NT2/D1 (cell line): ENCODE measurements at regions not wholly inside any gene's neighbourhood (a gene's known extent, or its start where the extent isn't known, plus 50 kb on each side); places are given as distances from the start of the nearest gene placed in this dataset.

Experiments
- DNase-seq: peaks from one replicate; pipeline ENCODE4 v3.0.0-alpha.2; 2011; ENCODE audit warnings: low read depth, low spot score
- H3K27me3 ChIP-seq: 2 replicates; pipeline ENCODE4 v1.6.0; 2011; ENCODE audit warnings: mild to moderate bottlenecking; ENCODE audit not compliant: insufficient read length, insufficient read depth
- H3K36me3 ChIP-seq: 2 replicates; pipeline ENCODE4 v1.6.1; 2011; ENCODE audit warnings: mild to moderate bottlenecking, low read length, mixed read lengths; ENCODE audit not compliant: insufficient read depth, insufficient read length
- H3K4me1 ChIP-seq: 2 replicates; pipeline ENCODE4 v1.5.1; 2011; ENCODE audit not compliant: insufficient read depth, insufficient read length
- H3K4me3 ChIP-seq: 2 replicates; pipeline ENCODE4 v1.5.1; 2011; ENCODE audit warnings: low read depth; ENCODE audit not compliant: insufficient read length
- H3K9ac ChIP-seq: 2 replicates; pipeline ENCODE4 v1.6.0; 2011; ENCODE audit warnings: low read depth; ENCODE audit not compliant: insufficient read length
- H3K9me3 ChIP-seq: 2 replicates; pipeline ENCODE4 v1.5.1; 2011; ENCODE audit warnings: mild to moderate bottlenecking, low read length; ENCODE audit not compliant: insufficient read depth
- SUZ12 ChIP-seq: IDR thresholded peaks from 2 replicates; pipeline ENCODE4 v1.6.1; 2011; ENCODE audit not compliant: insufficient read length, insufficient read depth; ENCODE audit errors: extremely low read depth
- YY1 ChIP-seq: IDR thresholded peaks from 2 replicates; pipeline ENCODE4 v1.6.1; 2011; ENCODE audit not compliant: insufficient read length, insufficient read depth
- ZNF274 ChIP-seq: IDR thresholded peaks from 2 replicates; pipeline ENCODE4 v1.6.1; 2011; ENCODE audit warnings: mild to moderate bottlenecking, low read depth, low read length

DNA sequence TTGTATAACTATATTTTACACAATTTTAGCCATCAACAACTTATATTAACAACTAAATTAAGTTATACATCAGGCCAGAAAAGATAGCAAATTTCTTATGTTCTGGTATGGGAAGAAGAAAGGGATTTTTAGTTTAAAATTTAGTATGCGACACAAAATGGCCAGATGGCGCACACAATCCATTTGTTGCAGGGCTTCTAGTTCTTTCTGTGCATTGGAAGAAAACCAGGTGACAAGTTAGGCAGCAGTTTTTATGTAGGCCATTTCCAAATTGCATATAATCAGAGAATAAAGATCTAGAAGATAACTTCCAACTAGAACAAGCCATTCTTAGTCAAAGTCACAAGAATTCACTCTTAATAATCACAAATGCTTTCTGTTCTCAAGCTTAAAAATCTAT, 230.1 kb upstream of the ZNF717 start:
- Histone ChIP-seq H3K4me3 (no peak overlapping the region), H3K27me3 (no peaks in the 10 kb centered on the region), H3K4me1 (no peaks in the 10 kb centered on the region), H3K9me3 (no peaks in the 10 kb centered on the region), H3K9ac (no peak overlapping the region), H3K36me3 (no peaks in the 10 kb centered on the region)
- DNase-seq = no peak
- TF ChIP-seq YY1 (no peak), SUZ12 (no peak), ZNF274 (no peak)

DNA sequence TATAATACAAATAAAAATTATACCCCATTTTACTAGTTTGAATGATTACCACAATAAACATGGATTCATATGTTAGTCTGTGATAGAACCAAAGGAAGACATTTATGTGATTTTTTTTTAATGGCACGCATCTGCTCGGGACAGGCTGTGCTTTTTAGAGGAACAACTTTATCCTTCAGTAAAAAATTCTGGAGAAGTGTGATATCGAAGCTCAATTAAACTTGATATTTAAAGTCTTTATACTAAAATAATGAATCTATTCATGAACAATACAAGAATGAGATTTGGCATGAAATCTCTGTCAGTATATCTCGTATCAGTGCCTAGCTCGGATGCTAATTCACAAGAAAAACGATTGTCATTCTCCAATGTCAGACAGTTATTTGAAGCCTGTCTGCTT, 230.8 kb upstream of the ZNF717 start:
- TF ChIP-seq YY1 (no peak), SUZ12 (no peak), ZNF274 (no peak)

DNA sequence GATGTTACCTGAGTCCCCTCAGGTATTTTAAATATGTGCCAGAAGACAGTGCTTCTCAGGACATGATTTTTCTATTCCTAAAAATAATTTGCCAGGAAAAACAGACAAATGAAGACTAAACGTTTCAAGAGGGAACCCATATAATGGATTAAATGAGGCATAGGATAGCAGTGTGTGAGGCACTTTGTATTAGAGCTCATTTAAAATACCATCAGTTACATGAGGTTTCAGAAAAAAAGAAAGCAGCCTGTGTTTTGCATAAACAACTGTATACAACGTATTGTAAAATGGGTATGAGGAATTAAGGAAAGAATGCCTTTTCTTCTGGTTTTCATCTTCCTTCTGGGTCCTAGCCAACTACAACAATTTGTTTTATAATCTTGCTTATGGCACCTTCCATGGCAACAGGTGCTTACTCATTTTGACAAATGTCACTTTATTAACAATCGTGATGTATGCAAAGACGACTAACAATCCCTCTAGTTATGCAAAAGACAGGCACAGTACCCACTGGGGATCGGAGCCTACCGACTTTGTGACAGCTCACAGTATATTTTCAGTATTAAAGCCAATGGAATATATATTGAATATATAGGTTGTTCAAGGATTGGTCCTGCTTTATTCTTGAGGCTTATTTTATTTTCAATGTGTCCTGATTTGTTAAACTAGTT, 231.6 kb upstream of the ZNF717 start:
- Histone ChIP-seq H3K4me1 (no peaks in the 10 kb centered on the region), H3K4me3 (no peak overlapping the region), H3K9ac (no peak overlapping the region), H3K9me3 (no peaks in the 10 kb centered on the region), H3K36me3 (no peaks in the 10 kb centered on the region), H3K27me3 (no peaks in the 10 kb centered on the region)
- TF ChIP-seq SUZ12 (no peak), ZNF274 (no peak)
- no peak for DNase-seq

More for the DNA sequence above, 230.8 kb upstream of the ZNF717 start:
- H3K27me3 ChIP-seq = no peaks in the 10 kb centered on the region
- no peak overlapping the region for H3K9ac ChIP-seq
- no peaks in the 10 kb centered on the region for H3K4me1 ChIP-seq
- H3K36me3 ChIP-seq = no peaks in the 10 kb centered on the region
- no peak overlapping the region for H3K4me3 ChIP-seq
- DNase-seq = no peak
- no peaks in the 10 kb centered on the region for H3K9me3 ChIP-seq

DNA sequence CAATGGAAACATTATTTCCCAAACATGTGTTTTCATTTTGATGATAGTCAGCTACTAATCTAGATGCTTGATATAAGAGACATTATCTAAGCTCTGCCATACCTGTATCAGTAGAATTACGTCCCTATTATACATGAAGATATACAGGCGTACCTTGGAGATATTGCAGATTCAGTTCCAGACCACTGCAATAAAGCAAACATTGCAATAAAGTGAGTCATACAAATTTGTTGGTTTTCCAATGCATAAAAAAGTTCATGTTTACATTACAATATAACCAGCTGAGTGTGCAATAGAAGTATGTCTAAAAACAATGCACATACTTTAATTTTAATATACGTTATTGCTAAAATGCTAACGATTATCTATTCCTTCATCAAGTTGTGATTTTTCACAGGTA, 236.0 kb upstream of the ZNF717 start:
- Histone ChIP-seq H3K36me3 (no peaks in the 10 kb centered on the region), H3K27me3 (no peaks in the 10 kb centered on the region), H3K9me3 (no peaks in the 10 kb centered on the region), H3K4me3 (no peak overlapping the region), H3K4me1 (no peaks in the 10 kb centered on the region), H3K9ac (no peak overlapping the region)
- no peak for DNase-seq
- no peak for TF ChIP-seq YY1
- no peak for TF ChIP-seq SUZ12
- no peak for TF ChIP-seq ZNF274

DNA sequence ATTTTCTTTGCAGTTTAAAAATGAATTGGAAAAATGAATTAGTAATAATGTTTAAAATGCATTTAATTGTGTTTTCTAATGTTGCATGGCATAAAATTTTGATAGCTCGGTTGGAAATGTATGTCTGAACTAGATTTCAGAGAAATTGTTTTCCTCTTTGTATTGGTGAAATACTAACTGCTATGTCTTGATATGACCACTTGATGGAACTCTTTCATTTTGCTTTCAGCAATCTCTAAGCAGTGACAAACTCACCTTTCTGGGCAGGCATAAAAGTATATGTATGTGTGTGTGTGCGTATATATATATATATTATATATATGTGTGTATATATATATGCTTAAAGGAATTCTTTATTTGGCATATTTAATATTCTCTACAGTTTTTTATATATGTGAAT, 239.3 kb upstream of the ZNF717 start:
- TF ChIP-seq SUZ12 (no peak), YY1 (no peak), ZNF274 (no peak)
- Histone ChIP-seq H3K36me3 (no peaks in the 10 kb centered on the region), H3K4me1 (no peaks in the 10 kb centered on the region), H3K27me3 (no peaks in the 10 kb centered on the region), H3K4me3 (no peak overlapping the region), H3K9me3 (no peaks in the 10 kb centered on the region), H3K9ac (no peak overlapping the region)
- DNase-seq = no peak

DNA sequence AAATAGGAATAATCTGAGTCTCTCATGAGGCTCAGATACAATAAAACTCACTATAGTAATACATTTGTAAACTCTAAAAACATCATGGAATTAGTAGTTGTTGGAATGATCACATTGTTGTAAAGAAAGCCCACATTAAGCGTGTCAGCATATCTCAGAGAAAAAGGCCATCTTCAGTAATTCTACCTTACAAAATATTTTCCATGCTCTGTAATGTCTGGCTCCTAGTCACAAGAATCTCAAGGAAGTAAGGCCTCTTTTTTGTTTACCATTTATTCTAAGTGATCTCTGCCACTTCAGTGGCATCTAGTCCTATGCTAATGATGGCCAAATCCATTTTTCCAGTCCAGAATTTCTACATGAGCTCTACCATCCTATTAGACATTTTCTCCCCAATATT, 240.2 kb upstream of the ZNF717 start:
- DNase-seq = no peak
- Histone ChIP-seq H3K36me3 (no peaks in the 10 kb centered on the region), H3K9me3 (no peaks in the 10 kb centered on the region), H3K4me3 (no peak overlapping the region), H3K4me1 (no peaks in the 10 kb centered on the region), H3K9ac (no peak overlapping the region), H3K27me3 (no peaks in the 10 kb centered on the region)
- TF ChIP-seq SUZ12 (no peak), ZNF274 (no peak)

DNA sequence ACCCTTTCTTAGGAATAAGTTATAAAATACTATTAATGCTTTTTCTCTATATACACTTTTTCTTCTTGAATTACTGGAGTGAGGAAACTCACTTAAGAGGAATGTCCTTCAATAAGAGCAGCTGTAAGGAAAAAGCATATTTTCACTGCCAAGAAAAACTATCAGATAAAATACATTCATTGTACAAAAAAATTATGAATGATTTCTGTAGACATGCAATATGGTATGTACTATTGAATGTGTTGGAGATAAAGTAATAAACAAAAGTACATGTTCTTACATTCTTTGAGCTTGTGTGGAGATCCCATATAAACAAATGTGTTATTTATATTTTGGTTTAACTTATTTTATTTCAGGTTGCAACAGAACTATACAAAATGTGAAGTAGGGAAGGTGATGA, 241.0 kb upstream of the ZNF717 start:
- Histone ChIP-seq H3K9me3 (no peaks in the 10 kb centered on the region), H3K9ac (no peak overlapping the region), H3K4me1 (no peaks in the 10 kb centered on the region), H3K36me3 (no peaks in the 10 kb centered on the region), H3K27me3 (no peaks in the 10 kb centered on the region), H3K4me3 (no peak overlapping the region)
- DNase-seq = no peak
- TF ChIP-seq YY1 (no peak), ZNF274 (no peak), SUZ12 (no peak)

DNA sequence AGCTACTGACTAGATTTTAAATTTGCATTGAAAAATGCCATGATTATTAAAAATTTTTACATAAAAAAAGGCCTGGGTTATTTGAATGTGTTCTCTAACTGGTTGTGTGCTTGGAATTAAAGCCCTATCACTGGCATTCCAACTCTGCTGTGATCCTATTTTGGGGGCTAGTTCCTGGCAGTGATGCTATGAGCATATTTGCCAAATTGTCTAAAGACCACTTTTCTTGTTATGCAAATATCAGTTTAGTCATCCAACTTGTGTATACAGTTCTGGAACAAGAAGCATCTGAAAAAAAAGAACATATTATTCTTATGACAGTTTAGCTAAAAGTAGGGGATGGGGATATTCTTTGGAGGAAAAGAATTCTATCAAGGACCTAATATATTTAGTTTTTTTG, 243.4 kb upstream of the ZNF717 start:
- no peak for DNase-seq
- no peaks in the 10 kb centered on the region for H3K27me3 ChIP-seq
- no peak overlapping the region for H3K4me3 ChIP-seq
- no peaks in the 10 kb centered on the region for H3K4me1 ChIP-seq
- no peaks in the 10 kb centered on the region for H3K9me3 ChIP-seq
- no peaks in the 10 kb centered on the region for H3K36me3 ChIP-seq
- no peak overlapping the region for H3K9ac ChIP-seq
- no peak for TF ChIP-seq ZNF274
- no peak for TF ChIP-seq YY1
- TF ChIP-seq SUZ12 = no peak
